Suprapubic skin (tissue), 4 donors: ENCODE measurements at regions not wholly inside any gene's neighbourhood (a gene's known extent, or its start where the extent isn't known, plus 50 kb on each side); places are given as distances from the start of the nearest gene placed in this dataset.

Source experiments
- DNase-seq, 2 donors: peaks; one replicate each; pipeline ENCODE4 v3.0.0-alpha.2; 2019; ENCODE audit warnings: low spot score in 2 of 2
- H3K27ac ChIP-seq: fragments of 200-600 bp; sonication (generic); one replicate; pipeline ENCODE4 v1.5.1; 2019
- H3K27me3 ChIP-seq: fragments of 200-600 bp; sonication (generic); one replicate; pipeline ENCODE4 v1.5.1; 2019
- H3K36me3 ChIP-seq: fragments of 200-600 bp; sonication (generic); one replicate; pipeline ENCODE4 v1.5.1; 2019
- H3K4me1 ChIP-seq: fragments of 200-600 bp; sonication (generic); one replicate; pipeline ENCODE4 v1.5.1; 2019
- H3K4me3 ChIP-seq: fragments of 200-600 bp; sonication (generic); one replicate; pipeline ENCODE4 v1.5.1; 2019; ENCODE audit warnings: mild to moderate bottlenecking
- H3K9me3 ChIP-seq: fragments of 200-600 bp; sonication (generic); one replicate; pipeline ENCODE4 v1.5.1; 2019
- CTCF ChIP-seq, 2 donors: fragments of 200-600 bp in 1 of 2; fragments of 450-650 bp in 1 of 2; sonication (generic) in 1 of 2; IDR thresholded peaks; one replicate each; pipeline ENCODE4 v1.5.1; 2016 to 2019; ENCODE audit warnings: antibody characterized with exemption in 2 of 2, mild to moderate bottlenecking in 1 of 2, moderate library complexity in 1 of 2
- EP300 ChIP-seq: sonication (generic); formaldehyde crosslinking; IDR thresholded peaks from one replicate; pipeline ENCODE4 v1.6.1; 2017; ENCODE audit warnings: antibody characterized with exemption
- POLR2A ChIP-seq, 2 donors: fragments of 450-650 bp; IDR thresholded peaks; one replicate each; pipeline ENCODE4 v1.6.1; 2017; ENCODE audit warnings: antibody characterized with exemption in 2 of 2, mild to moderate bottlenecking in 2 of 2, moderate library complexity in 2 of 2
- POLR2AphosphoS5 ChIP-seq, 3 donors: sonication (generic); formaldehyde crosslinking; IDR thresholded peaks; one replicate each; pipeline ENCODE4 v1.6.1; 2017; ENCODE audit warnings: antibody characterized with exemption in 3 of 3
- WGBS: methylation state at CpG from one replicate; pipeline ENCODE4 v1.1.5; 2018; 5-methylcytosine and 5-hydroxymethylcytosine counted together

GRCh38 chr6:84379142-84379541 is 151.7 kb upstream of the CEP162 start:
- WGBS: 87% methylated on average over 3 of the region's 3 CpGs

GRCh38 chr6:84372290-84372689 is 144.8 kb upstream of the CEP162 start:
- WGBS: 85% methylated on average over 2 of the region's 2 CpGs
- Histone ChIP-seq H3K36me3 (no peaks in the 10 kb centered on the region), H3K4me3 (no peak overlapping the region), H3K27ac (no peak overlapping the region), H3K4me1 (no peaks in the 10 kb centered on the region), H3K27me3 (no peaks in the 10 kb centered on the region), H3K9me3 (no peaks in the 10 kb centered on the region)
- TF ChIP-seq POLR2AphosphoS5 (IDR thresholded peaks at IDR 0.05): no peak
- no peak for TF ChIP-seq EP300
- no peak for TF ChIP-seq CTCF (IDR thresholded peaks at IDR 0.05)
- TF ChIP-seq POLR2A (IDR thresholded peaks at IDR 0.05): no peak
- DNase-seq: no peak

More at GRCh38 chr6:84379142-84379541, 151.7 kb upstream of the CEP162 start:
- H3K9me3 ChIP-seq: no peaks in the 10 kb centered on the region
- H3K36me3 ChIP-seq: no peaks in the 10 kb centered on the region
- H3K27ac ChIP-seq: no peak overlapping the region
- TF ChIP-seq POLR2AphosphoS5 (IDR thresholded peaks at IDR 0.05) (no peak), POLR2A (IDR thresholded peaks at IDR 0.05) (no peak), CTCF (IDR thresholded peaks at IDR 0.05) (no peak)
- no peak for DNase-seq
- no peaks in the 10 kb centered on the region for H3K4me1 ChIP-seq
- H3K27me3 ChIP-seq: no peaks in the 10 kb centered on the region
- no peak overlapping the region for H3K4me3 ChIP-seq

GRCh38 chr6:84371681-84372080 is 144.2 kb upstream of the CEP162 start:
- WGBS: 58% methylated on average over 4 of the region's 4 CpGs
- no peaks in the 10 kb centered on the region for H3K27me3 ChIP-seq
- TF ChIP-seq EP300 (no peak), CTCF (IDR thresholded peaks at IDR 0.05) (no peak), POLR2A (IDR thresholded peaks at IDR 0.05) (no peak), POLR2AphosphoS5 (IDR thresholded peaks at IDR 0.05) (no peak)
- H3K36me3 ChIP-seq: no peaks in the 10 kb centered on the region
- no peaks in the 10 kb centered on the region for H3K4me1 ChIP-seq
- H3K9me3 ChIP-seq: no peaks in the 10 kb centered on the region
- DNase-seq: no peak
- H3K27ac ChIP-seq: no peak overlapping the region
- no peak overlapping the region for H3K4me3 ChIP-seq

- H3K9me3 ChIP-seq: no peaks in the 10 kb centered on the region
- TF ChIP-seq CTCF (IDR thresholded peaks at IDR 0.05) (no peak), POLR2AphosphoS5 (IDR thresholded peaks at IDR 0.05) (no peak), POLR2A (IDR thresholded peaks at IDR 0.05) (no peak), EP300 (no peak)
- H3K36me3 ChIP-seq: no peaks in the 10 kb centered on the region
- H3K27me3 ChIP-seq: no peaks in the 10 kb centered on the region
- H3K27ac ChIP-seq: no peak overlapping the region
- H3K4me1 ChIP-seq: peaks cover 4% of the 10 kb centered on the region
- WGBS: 44% methylated on average over 1 of the region's 1 CpG
- DNase-seq: no peak
- H3K4me3 ChIP-seq: no peak overlapping the region
Observed at GRCh38 chr6:84362193-84362821, 134.9 kb upstream of the CEP162 start.

GRCh38 chr6:84361372-84362192 is 134.1 kb upstream of the CEP162 start:
- WGBS: 48% methylated on average over 3 of the region's 3 CpGs
- no peak for TF ChIP-seq POLR2AphosphoS5 (IDR thresholded peaks at IDR 0.05)
- Histone ChIP-seq H3K9me3 (no peaks in the 10 kb centered on the region), H3K27me3 (no peaks in the 10 kb centered on the region), H3K4me1 (peaks cover 4% of the 10 kb centered on the region), H3K36me3 (no peaks in the 10 kb centered on the region), H3K27ac (no peak overlapping the region), H3K4me3 (no peak overlapping the region)
- no peak for DNase-seq
